Activated B cell treated with CpG ODN at 0.5 μM for 24 hours (primary cell): ENCODE measurements at regions not wholly inside any gene's neighbourhood (a gene's known extent, or its start where the extent isn't known, plus 50 kb on each side); places are given as distances from the start of the nearest gene placed in this dataset.

Experiments
- ATAC-seq: fragments of 200-7000 bp; cut with Tn5 transposase; one replicate; pipeline ENCODE4 v1.10.0; 2021; ENCODE audit warnings: low read depth, mild to moderate bottlenecking, moderate library complexity
- CTCF ChIA-PET: fragments of 350-600 bp; sonication (Branson Sonifier 250); formaldehyde crosslinking; loops from one replicate; lab custom pipeline; 2021; ENCODE audit warnings: antibody characterized with exemption; lab: Charles Lee
- POLR2A ChIA-PET: fragments of 350-600 bp; sonication (Branson Sonifier 250); formaldehyde crosslinking; loops from one replicate; lab custom pipeline; 2021; ENCODE audit warnings: antibody characterized with exemption; lab: Charles Lee
- DNase-seq: peaks from one replicate; pipeline ENCODE4 v3.0.0; 2022
- H3K27ac Mint-ChIP-seq: one replicate; pipeline ENCODE4 v1.8.0; 2020; ENCODE audit warnings: mixed read lengths
- H3K27me3 Mint-ChIP-seq: one replicate; pipeline ENCODE4 v1.8.0; 2021; ENCODE audit warnings: mixed read lengths
- H3K36me3 Mint-ChIP-seq: one replicate; pipeline ENCODE4 v1.8.0; 2021; ENCODE audit warnings: low read depth, mixed read lengths
- H3K4me1 Mint-ChIP-seq: one replicate; pipeline ENCODE4 v1.8.0; 2021; ENCODE audit warnings: mixed read lengths
- H3K4me3 Mint-ChIP-seq: one replicate; pipeline ENCODE4 v1.8.0; 2020; ENCODE audit warnings: mild to moderate bottlenecking, mixed read lengths
- H3K9me3 Mint-ChIP-seq: one replicate; pipeline ENCODE4 v1.8.0; 2020; ENCODE audit warnings: mixed read lengths
- CTCF ChIP-seq: fragments of 200-600 bp; IDR thresholded peaks from one replicate; pipeline ENCODE4 v1.8.0; 2022; ENCODE audit warnings: antibody characterized with exemption, mild to moderate bottlenecking
- intact Hi-C: fragments of 100-400 bp; cut with micrococcal nuclease; formaldehyde crosslinking; loops from one replicate; pipeline ENCODE4 v1.15.1; 2024

DNA sequence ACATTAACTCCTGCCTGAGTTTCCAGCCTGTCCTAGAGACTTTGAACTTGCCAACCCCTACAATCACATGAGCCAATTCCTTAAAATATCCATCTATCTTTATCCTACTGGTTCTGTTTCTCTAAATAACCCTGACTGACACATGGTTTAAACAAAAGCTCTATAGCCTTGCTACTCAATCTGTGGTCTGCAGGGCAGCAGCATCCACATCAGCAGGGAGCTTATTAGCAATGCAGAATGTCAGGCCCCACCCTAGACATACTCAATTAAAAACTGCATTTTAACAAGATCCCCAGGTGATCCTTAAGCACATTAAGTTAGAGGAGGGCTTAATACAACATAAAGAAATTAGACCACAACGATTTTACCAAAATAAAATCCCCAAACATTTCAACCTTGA is 108.3 kb upstream of the CPSF6 start:
- TF ChIP-seq CTCF, result no peak
- no peak for DNase-seq
- H3K9me3 Mint-ChIP-seq, result no peaks in the 10 kb centered on the region
- no peaks in the 10 kb centered on the region for H3K36me3 Mint-ChIP-seq
- no peak overlapping the region for H3K27ac Mint-ChIP-seq
- ChIA-PET POLR2A (interaction anchor here (0.7 kb wide), 1 partner anchor 99 kb away, joined by 4 read pairs; no protein-coding TSS in a partner anchor), CTCF (interaction anchor here (0.6 kb wide), 1 partner anchor 363 kb away, joined by 4 read pairs; no protein-coding TSS in a partner anchor)
- H3K4me1 Mint-ChIP-seq, result no peaks in the 10 kb centered on the region
- peaks cover 9% of the 10 kb centered on the region for H3K27me3 Mint-ChIP-seq
- H3K4me3 Mint-ChIP-seq, result no peak overlapping the region
- intact Hi-C loops, result no loop called here
- ATAC-seq, result no peak

GRCh38 chr12:69136931-69137613 is 102.3 kb upstream of the CPSF6 start:
- CTCF ChIA-PET, result no interaction called here
- H3K27ac Mint-ChIP-seq, result no peak overlapping the region
- no peak for TF ChIP-seq CTCF
- H3K4me1 Mint-ChIP-seq, result no peaks in the 10 kb centered on the region
- H3K27me3 Mint-ChIP-seq, result peaks cover 15% of the 10 kb centered on the region
- intact Hi-C loops, result no loop called here
- peaks cover 15% of the 10 kb centered on the region for H3K9me3 Mint-ChIP-seq
- DNase-seq (no peak), ATAC-seq (no peak)
- H3K4me3 Mint-ChIP-seq, result no peak overlapping the region
- POLR2A ChIA-PET, result no interaction called here
- peaks cover 7% of the 10 kb centered on the region for H3K36me3 Mint-ChIP-seq

- H3K4me1 Mint-ChIP-seq, result no peaks in the 10 kb centered on the region
- peaks cover 7% of the 10 kb centered on the region for H3K36me3 Mint-ChIP-seq
- DNase-seq (no peak), ATAC-seq (no peak)
- H3K9me3 Mint-ChIP-seq, result peaks cover 15% of the 10 kb centered on the region
- peaks cover 6% of the 10 kb centered on the region for H3K27me3 Mint-ChIP-seq
- ChIA-PET POLR2A (interaction anchor here (0.6 kb wide), 1 partner anchor 47 kb away, joined by 3 read pairs; no protein-coding TSS in a partner anchor), CTCF (interaction anchor here (1.0 kb wide), 1 partner anchor 13 kb away, joined by 3 read pairs; no protein-coding TSS in a partner anchor)
- intact Hi-C loops, result no loop called here
- H3K4me3 Mint-ChIP-seq, result no peak overlapping the region
- no peak overlapping the region for H3K27ac Mint-ChIP-seq
- no peak for TF ChIP-seq CTCF
These were observed 98.3 kb upstream of the CPSF6 start for GRCh38 chr12:69141074-69141473.

GRCh38 chr12:69149270-69149669 is 90.1 kb upstream of the CPSF6 start:
- H3K4me1 Mint-ChIP-seq, result no peaks in the 10 kb centered on the region
- ATAC-seq (no peak), DNase-seq (no peak)
- H3K4me3 Mint-ChIP-seq, result no peak overlapping the region
- no peaks in the 10 kb centered on the region for H3K27me3 Mint-ChIP-seq
- TF ChIP-seq CTCF, result no peak
- H3K36me3 Mint-ChIP-seq, result no peaks in the 10 kb centered on the region
- no peaks in the 10 kb centered on the region for H3K9me3 Mint-ChIP-seq
- POLR2A ChIA-PET, result no interaction called here
- no peak overlapping the region for H3K27ac Mint-ChIP-seq
- CTCF ChIA-PET, result no interaction called here
- intact Hi-C loops, result no loop called here

DNA sequence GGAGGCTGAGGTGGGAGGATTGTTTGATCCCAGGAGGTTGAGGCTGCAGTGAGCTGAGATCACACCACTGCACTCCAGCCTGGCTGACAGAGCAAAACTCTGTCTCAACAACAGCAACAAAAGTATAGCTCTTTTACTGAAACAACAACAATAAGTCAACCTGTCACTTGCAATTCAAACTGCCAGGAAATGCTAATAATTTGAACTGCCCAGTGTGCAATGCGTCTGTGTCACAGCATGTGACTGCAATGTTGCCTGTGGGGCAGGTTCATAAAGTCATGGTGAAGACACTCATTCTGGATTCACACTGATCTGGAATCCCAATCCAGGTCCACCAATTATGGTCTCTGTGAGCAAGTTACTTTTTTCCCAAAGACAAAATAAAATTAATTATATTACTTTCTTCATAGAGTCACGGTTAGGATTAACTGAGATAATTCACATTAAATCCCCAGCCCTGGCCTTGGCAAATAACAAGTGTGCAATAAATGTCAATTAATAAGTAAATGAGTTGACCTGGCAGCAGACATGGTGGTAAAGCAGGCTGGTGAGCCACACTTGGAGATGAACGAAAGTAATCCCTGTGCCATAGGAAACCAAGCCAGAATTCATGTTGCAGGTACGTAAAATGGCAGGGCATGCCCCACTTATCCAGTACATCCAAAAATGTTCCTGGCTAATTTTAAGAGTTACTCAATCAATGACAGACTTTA is 89.1 kb upstream of the CPSF6 start:
- intact Hi-C loops, result loop anchor here (5.0 kb wide), 1 partner anchor 187 kb away; no protein-coding TSS in a partner anchor
- ChIA-PET CTCF (no interaction called here), POLR2A (no interaction called here)
- no peak overlapping the region for H3K27ac Mint-ChIP-seq
- ATAC-seq (no peak), DNase-seq (no peak)
- H3K4me1 Mint-ChIP-seq, result peaks cover 3% of the 10 kb centered on the region
- H3K36me3 Mint-ChIP-seq, result no peaks in the 10 kb centered on the region
- no peaks in the 10 kb centered on the region for H3K9me3 Mint-ChIP-seq
- no peak for TF ChIP-seq CTCF
- H3K27me3 Mint-ChIP-seq, result no peaks in the 10 kb centered on the region
- no peak overlapping the region for H3K4me3 Mint-ChIP-seq
